ENCODE measurements at regions not wholly inside any gene's neighbourhood (a gene's known extent, or its start where the extent isn't known, plus 50 kb on each side); places are given as distances from the start of the nearest gene placed in this dataset.

DNA sequence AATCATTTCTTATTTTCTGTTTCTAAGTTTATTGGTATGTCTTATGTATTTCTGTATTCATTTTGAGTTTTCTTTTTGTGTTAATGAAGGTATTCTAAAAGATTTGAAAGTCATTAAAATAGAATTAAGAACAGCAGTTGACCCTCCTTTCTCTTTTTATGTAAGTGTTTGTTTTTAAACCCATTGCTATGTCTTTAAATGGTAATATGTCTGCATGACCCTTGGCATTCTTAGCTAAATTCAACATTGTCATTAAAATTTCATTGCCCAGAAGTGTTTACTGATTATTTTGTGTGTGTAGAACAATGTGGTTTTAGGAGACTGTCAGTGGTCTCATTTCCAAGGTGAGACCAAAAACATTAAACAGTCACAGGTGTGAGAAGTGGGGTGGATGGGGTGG is 197.8 kb downstream of the PCDH7 start:
- FAIRE-seq (no peak), DNase-seq (ENCODE audit: insufficient read length, low spot score) (no peak)

DNA sequence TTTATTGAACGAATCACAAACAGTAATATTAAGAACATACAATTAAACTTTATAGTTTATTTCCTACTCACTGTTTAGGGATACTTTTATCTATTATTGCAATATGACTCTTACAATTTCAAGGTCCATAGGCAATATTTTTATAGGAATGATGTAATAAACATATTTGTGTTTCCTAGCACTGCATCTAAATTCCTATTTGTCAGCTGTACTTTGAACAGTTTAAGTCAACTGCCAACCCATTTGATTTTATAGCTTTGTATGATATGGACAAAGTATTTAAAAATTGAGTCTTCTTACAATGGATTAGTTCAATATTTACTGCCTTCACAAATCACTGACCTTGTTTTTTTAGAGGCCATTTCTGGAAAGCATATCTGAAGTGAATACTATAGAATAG is 199.3 kb downstream of the PCDH7 start:
- TF ChIP-seq POLR2A (IDR thresholded peaks at IDR 0.05; ENCODE audit: low read depth, low read length): no peak
- no peak for DNase-seq (ENCODE audit: insufficient read length, low spot score)
- no peak for FAIRE-seq

More for the DNA sequence above, 197.8 kb downstream of the PCDH7 start:
- TF ChIP-seq POLR2A (IDR thresholded peaks at IDR 0.05; ENCODE audit: low read depth, low read length): no peak

DNA sequence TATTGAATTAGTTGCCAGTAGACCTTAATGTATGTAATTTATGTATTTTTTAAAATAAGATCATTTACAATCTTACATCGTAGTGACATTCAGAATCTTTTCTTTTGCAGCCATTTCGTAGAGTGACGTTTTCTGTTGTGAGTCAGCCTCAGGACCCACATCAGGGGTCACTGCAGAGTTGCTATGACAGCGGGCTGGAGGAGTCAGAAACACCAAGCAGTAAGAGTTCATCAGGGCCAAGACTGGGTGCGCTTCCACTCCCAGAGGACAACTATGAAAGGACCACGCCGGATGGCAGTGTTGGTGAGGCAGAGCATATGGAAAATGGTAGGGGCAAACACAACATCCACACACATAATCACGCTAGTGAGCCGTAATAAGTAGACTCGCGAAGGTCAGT is 199.9 kb downstream of the PCDH7 start:
- no peak for FAIRE-seq
- DNase-seq (ENCODE audit: insufficient read length, low spot score): no peak
- TF ChIP-seq POLR2A (IDR thresholded peaks at IDR 0.05; ENCODE audit: low read depth, low read length): no peak

DNA sequence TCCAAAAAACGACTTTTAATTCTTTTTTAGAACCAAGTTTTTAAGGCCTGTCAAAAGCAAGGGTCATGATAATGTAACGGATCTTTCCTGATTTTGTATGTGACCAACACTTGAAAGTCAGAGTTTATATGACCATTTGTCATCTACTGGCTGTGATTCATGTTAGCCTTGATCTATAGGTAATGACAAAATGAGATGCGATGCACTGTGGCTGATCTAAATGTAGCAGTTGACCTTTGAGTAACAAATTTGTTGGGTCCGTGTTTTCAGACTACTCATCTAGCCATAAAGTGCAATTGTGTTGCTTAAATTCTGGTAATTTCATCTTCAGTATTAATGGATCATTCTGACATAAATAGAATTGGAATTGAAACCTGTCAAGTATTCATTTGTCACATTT is 202.5 kb downstream of the PCDH7 start:
- no peak for TF ChIP-seq POLR2A (IDR thresholded peaks at IDR 0.05; ENCODE audit: low read depth, low read length)
- FAIRE-seq: no peak
- no peak for DNase-seq (ENCODE audit: insufficient read length, low spot score)

DNA sequence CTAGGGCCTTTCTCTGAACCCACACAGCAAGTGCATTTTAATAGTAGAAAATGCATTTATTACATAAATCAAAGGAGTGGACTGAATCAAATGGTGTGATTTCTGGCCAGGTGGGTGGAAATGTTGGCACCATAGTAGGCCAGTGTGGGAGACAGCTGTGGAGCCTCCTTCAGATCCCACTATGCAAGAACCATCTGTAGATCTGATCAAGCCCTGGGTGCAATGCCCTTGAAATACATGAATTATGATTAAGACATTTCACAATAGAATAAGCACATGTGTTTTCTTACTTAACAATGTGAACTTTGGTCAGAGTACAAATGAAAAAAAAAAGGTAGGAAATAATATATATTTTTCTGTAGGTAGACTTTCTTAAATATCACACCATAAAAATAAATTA is 204.3 kb downstream of the PCDH7 start:
- FAIRE-seq: no peak
- no peak for TF ChIP-seq POLR2A (IDR thresholded peaks at IDR 0.05; ENCODE audit: low read depth, low read length)
- DNase-seq (ENCODE audit: insufficient read length, low spot score): no peak

DNA sequence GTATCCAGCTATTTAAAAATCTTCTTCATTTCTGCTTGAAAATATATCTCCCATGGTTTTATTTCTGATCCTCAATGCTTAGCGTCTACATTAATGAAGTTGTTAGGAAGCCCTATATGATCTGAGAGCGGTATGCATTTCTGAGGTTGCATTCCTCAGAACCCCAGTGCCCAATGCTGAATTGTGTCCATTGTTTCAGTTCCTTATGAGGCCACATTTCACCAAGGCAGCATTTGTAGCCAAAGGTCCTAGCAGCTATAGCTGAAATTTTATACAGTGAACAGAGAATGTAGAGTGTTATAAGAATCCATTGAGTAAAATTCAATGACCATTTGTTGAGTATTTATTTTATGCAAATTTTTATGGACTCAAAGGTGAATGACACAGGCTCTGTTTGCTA is 209.5 kb downstream of the PCDH7 start:
- TF ChIP-seq POLR2A (IDR thresholded peaks at IDR 0.05; ENCODE audit: low read depth, low read length): no peak
- DNase-seq (ENCODE audit: insufficient read length, low spot score): no peak
- FAIRE-seq: no peak

DNA sequence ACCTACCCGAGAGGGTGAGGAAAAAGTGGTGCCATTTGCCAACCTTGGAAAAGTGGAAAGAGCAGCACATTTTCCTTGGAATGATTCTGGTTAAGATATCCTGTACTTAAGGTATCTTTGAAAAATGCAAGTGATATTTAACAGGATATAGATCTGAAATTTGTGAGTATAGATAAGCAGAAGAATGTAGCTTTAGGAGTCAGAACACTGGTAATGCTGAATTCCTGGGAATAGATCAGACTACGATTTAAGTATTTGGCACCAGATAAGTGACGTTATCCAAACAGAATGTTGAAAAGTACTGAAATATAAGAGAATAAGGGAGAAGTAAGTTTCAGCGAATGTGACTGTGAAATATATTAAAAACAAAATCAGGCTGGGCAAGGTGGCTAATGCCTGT is 210.1 kb downstream of the PCDH7 start:
- TF ChIP-seq POLR2A (IDR thresholded peaks at IDR 0.05; ENCODE audit: low read depth, low read length): no peak
- DNase-seq (ENCODE audit: insufficient read length, low spot score) (no peak), FAIRE-seq (no peak)

DNA sequence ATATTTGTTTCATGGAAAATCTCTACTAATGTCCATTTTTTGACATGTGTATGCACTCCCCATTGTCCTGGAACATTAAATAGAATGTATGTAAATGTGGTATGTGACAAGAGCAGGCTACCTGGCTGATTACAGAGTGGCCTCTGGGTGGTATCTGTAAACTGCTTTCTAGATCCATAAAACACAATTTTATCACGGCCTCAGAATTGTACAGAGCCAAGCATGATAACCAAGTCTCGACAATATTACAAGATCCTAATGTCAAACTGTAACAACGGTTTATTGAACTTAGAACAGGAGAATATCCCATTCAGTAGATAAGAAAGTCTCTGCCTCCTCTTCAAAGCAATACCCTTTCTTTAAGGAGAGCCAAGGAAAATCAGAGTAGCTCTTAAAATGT is 212.4 kb downstream of the PCDH7 start:
- no peak for TF ChIP-seq POLR2A (IDR thresholded peaks at IDR 0.05; ENCODE audit: low read depth, low read length)
- no peak for FAIRE-seq
- no peak for DNase-seq (ENCODE audit: insufficient read length, low spot score)

DNA sequence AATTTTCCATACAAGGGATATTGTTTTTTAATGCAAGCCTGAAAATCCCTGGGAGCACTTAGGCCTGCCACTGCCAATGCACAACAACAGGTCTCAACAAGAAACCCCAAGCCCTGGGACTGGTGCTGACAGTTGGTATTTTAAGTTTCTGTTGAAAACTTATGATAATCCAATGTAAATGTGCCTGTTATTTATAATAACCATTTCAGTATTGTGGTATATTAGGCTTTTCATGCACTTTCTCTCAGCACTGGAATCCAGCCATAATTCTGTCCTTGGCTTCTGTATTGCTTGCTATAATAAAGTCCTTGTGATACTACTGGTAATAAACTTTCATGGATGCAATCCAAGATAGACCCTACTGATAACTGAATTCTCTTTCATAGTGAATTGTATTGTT is 218.9 kb downstream of the PCDH7 start:
- TF ChIP-seq POLR2A (IDR thresholded peaks at IDR 0.05; ENCODE audit: low read depth, low read length): no peak
- FAIRE-seq (no peak), DNase-seq (ENCODE audit: insufficient read length, low spot score) (no peak)

DNA sequence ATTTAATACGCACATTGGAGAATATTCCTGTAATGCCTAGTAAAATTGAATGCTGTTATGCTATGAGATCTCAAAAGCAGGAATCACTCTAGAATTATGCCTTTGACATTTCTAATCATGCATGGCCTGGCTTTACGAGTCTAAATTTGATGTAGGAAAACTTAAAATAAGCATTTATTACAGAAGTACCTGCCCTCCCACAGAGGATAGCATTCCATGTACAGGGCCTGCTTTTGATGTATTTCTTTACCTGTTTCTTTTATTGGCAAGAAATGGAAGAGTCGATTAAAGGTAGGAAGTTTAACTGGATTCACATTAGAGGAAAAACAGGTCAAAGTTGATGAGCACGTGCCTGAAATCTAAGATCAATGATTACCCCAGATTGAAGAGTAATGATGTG is 219.5 kb downstream of the PCDH7 start:
- DNase-seq (ENCODE audit: insufficient read length, low spot score) (no peak), FAIRE-seq (no peak)
- TF ChIP-seq POLR2A (IDR thresholded peaks at IDR 0.05; ENCODE audit: low read depth, low read length): no peak

DNA sequence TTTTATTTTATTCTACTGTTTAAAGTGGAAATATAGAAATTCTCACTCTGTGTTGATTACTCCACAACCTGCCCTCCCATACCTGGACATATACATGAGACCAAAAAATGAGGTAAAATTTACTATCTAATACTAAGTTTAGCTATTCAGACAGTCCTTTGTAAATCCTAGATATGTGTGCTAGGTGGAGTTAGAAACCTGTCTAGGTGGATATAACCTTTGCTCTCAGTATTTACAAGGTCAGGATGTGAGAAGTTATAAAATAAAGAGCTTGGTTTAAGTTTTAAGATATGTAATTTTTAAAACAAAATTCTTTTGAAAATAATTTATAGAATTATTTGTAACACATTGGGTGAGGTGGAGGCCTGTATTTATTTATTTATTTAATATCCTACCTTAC is 221.5 kb downstream of the PCDH7 start:
- no peak for TF ChIP-seq POLR2A (IDR thresholded peaks at IDR 0.05; ENCODE audit: low read depth, low read length)
- no peak for DNase-seq (ENCODE audit: insufficient read length, low spot score)
- FAIRE-seq: no peak

DNA sequence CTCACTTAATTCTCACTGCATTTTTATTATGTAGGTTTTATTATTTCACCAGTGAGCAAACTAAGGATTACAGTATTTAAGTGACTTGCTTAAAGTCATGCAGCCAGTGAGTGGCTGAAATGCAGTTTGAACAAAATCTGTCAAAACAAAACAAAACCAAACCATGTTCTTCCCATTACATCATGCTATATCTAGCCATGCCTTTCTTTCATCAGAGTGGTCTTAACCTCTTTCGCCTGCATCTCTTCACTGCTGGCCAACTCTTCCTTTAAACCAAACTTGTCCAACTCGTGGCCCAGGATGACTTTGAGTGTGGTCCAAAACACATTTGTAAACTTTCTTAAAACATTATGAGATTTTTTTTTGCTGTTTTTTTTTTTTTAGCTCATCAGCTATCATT is 223.2 kb downstream of the PCDH7 start:
- no peak for FAIRE-seq
- DNase-seq (ENCODE audit: insufficient read length, low spot score): no peak
- TF ChIP-seq POLR2A (IDR thresholded peaks at IDR 0.05; ENCODE audit: low read depth, low read length): no peak

DNA sequence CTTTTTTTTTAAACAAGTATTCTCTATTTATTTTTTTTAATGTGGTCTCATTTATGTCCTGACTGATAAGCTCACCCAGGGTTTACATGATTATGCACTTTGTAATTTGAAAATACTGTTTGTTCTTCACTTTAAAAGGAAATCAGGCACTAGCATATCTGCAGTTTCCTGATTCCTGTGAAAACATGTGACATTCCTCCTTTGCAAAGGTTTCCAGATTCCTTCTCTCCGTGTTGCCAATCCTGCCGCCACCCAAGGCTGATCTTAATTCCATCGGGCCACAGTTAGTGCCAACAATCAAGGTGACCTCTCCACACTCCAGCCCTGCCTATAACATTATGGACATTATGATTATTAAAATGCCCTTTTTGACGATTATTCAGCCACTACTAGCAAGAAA is 225.4 kb downstream of the PCDH7 start:
- DNase-seq (ENCODE audit: insufficient read length, low spot score): no peak
- FAIRE-seq: no peak
- no peak for TF ChIP-seq POLR2A (IDR thresholded peaks at IDR 0.05; ENCODE audit: low read depth, low read length)

DNA sequence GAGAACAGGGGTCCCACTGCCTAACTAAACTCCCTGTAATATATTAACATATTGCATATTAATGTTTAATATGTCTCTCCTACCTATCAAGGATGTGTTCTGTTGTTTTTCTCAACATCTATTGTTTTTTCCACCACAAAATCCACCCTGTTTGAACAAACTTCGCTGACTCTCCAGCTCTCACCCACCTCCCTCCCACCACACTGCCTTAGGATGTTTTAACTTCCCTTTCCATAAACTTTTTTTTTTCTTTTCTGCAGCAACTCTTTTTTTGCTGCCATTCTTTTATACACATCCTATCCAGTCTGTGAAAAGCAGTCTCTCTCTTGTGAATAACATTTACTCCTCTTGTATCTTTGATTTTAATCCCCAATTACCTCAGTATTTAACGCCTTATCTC is 226.1 kb downstream of the PCDH7 start:
- TF ChIP-seq POLR2A (IDR thresholded peaks at IDR 0.05; ENCODE audit: low read depth, low read length): no peak
- DNase-seq (ENCODE audit: insufficient read length, low spot score) (no peak), FAIRE-seq (no peak)

DNA sequence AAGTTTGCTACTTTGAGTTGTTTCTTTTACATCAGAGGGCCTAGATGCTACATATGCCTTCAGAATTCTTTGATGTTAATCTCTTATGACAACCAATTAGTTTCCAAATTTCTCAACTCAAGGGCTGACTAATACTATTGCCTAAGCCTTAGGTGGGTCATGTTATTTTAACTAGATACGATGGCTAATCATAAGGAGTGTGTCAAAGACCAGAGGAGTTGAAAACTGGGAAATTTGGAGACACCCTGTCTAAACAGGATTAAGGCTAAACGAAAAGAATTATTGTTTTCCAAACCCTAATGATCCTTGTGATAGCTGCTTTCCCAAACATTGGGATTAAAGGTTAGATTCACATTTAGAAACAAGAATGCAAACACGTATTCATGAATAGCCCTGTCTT is 228.5 kb downstream of the PCDH7 start:
- DNase-seq (ENCODE audit: insufficient read length, low spot score) (no peak), FAIRE-seq (no peak)
- no peak for TF ChIP-seq POLR2A (IDR thresholded peaks at IDR 0.05; ENCODE audit: low read depth, low read length)

DNA sequence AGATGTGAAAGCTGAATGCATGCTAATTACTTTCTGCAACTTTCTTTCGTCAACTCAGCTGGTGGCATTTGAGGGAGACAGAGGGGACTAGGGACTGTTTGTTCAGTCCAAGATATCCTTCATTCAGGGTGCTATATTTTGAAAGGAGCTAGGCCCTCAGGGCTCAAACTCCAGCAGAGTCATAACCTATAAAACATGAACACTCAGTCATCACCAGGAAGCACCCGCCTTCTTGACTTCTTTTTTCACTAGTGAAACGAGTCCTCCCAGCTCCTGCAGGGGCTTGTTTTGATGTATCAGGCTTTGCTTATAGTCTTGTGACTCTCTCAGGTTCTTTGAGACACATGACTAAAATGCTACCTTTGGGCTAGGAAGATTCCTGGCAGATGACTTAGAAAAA is 230.6 kb downstream of the PCDH7 start:
- TF ChIP-seq POLR2A (IDR thresholded peaks at IDR 0.05; ENCODE audit: low read depth, low read length): no peak
- no peak for DNase-seq (ENCODE audit: insufficient read length, low spot score)
- FAIRE-seq: no peak

Measured in H54 (cell line).